ENCODE measurements at regions not wholly inside any gene's neighbourhood (a gene's known extent, or its start where the extent isn't known, plus 50 kb on each side); places are given as distances from the start of the nearest gene placed in this dataset.
A peak's percentile ranks its signal among the peaks of the same experiment; 100 is the strongest.

- DNase-seq: no peak
- intact Hi-C loops (cut with micrococcal nuclease): loop anchor here (2.0 to 10.0 kb wide), 4 partner anchors 162 to 1240 kb away; no protein-coding TSS in a partner anchor
- Histone ChIP-seq H3K4me1 (ENCODE audit: control insufficient read depth, insufficient read depth, low read length) (no peaks in the 10 kb centered on the region), H3K4me3 (ENCODE audit: low read length) (no peak overlapping the region), H3K27ac (ENCODE audit: low read length) (no peak overlapping the region), H3K9me3 (ENCODE audit: control insufficient read depth, insufficient read depth, low read length) (no peaks in the 10 kb centered on the region), H3K27me3 (ENCODE audit: control insufficient read depth, insufficient read depth, low read length) (no peaks in the 10 kb centered on the region), H3K36me3 (ENCODE audit: control insufficient read depth, insufficient read depth, low read length) (no peaks in the 10 kb centered on the region)
- no peaks in the 10 kb centered on the region for H3K36me3 Mint-ChIP-seq
- no peak overlapping the region for H3K4me3 Mint-ChIP-seq
- peaks cover 3 to 8% of the 10 kb centered on the region in 2 donors for H3K27me3 Mint-ChIP-seq (ENCODE audit: low read depth in 2 of 2)
- no peaks in the 10 kb centered on the region for H3K4me1 Mint-ChIP-seq
- TF ChIP-seq CTCF (IDR thresholded peaks at IDR 0.05): no peak
- no peaks in the 10 kb centered on the region for H3K9me3 Mint-ChIP-seq
- H3K27ac Mint-ChIP-seq: no peak overlapping the region
- no peak for ATAC-seq
- WGBS (ENCODE audit: insufficient coverage): 57% methylated on average over 3 of the region's 3 CpGs
These were observed 62.0 kb upstream of the NEUROD1 start for GRCh38 chr2:181742361-181742760.

- no peaks in the 10 kb centered on the region for H3K4me1 Mint-ChIP-seq
- DNase-seq (peak in 1 of 2 donors; percentile 64), ATAC-seq (peak in 1 of 3 donors; percentile 48)
- intact Hi-C loops (cut with micrococcal nuclease): loop anchor here (2.0 to 10.0 kb wide), 4 partner anchors 162 to 1239 kb away; no protein-coding TSS in a partner anchor
- no peak overlapping the region for H3K27ac Mint-ChIP-seq
- no peak overlapping the region for H3K4me3 Mint-ChIP-seq
- H3K9me3 Mint-ChIP-seq: no peaks in the 10 kb centered on the region
- WGBS (ENCODE audit: insufficient coverage): 7% methylated on average over 4 of the region's 6 CpGs
- Histone ChIP-seq H3K4me3 (ENCODE audit: low read length) (no peak overlapping the region), H3K36me3 (ENCODE audit: control insufficient read depth, insufficient read depth, low read length) (no peaks in the 10 kb centered on the region), H3K4me1 (ENCODE audit: control insufficient read depth, insufficient read depth, low read length) (no peaks in the 10 kb centered on the region), H3K27me3 (ENCODE audit: control insufficient read depth, insufficient read depth, low read length) (no peaks in the 10 kb centered on the region), H3K27ac (ENCODE audit: low read length) (no peak overlapping the region), H3K9me3 (ENCODE audit: control insufficient read depth, insufficient read depth, low read length) (no peaks in the 10 kb centered on the region)
- H3K27me3 Mint-ChIP-seq (ENCODE audit: low read depth in 2 of 2): peaks cover 3 to 8% of the 10 kb centered on the region in 2 donors
- peak; percentile 52 for TF ChIP-seq CTCF (IDR thresholded peaks at IDR 0.05)
- no peaks in the 10 kb centered on the region for H3K36me3 Mint-ChIP-seq
These were observed 62.8 kb upstream of the NEUROD1 start for GRCh38 chr2:181742922-181743722.

GRCh38 chr2:181743723-181744031, 63.4 kb upstream of the NEUROD1 start:
- no peaks in the 10 kb centered on the region for H3K4me1 ChIP-seq (ENCODE audit: control insufficient read depth, insufficient read depth, low read length)
- H3K27me3 ChIP-seq (ENCODE audit: control insufficient read depth, insufficient read depth, low read length): no peaks in the 10 kb centered on the region
- Mint-ChIP-seq H3K4me1 (no peaks in the 10 kb centered on the region), H3K27me3 (ENCODE audit: low read depth in 2 of 2) (peaks cover 3 to 8% of the 10 kb centered on the region in 2 donors), H3K27ac (no peak overlapping the region), H3K9me3 (no peaks in the 10 kb centered on the region), H3K4me3 (no peak overlapping the region), H3K36me3 (no peaks in the 10 kb centered on the region)
- intact Hi-C loops (cut with micrococcal nuclease): loop anchor here (2.0 to 10.0 kb wide), 4 partner anchors 161 to 1239 kb away; no protein-coding TSS in a partner anchor
- WGBS (ENCODE audit: insufficient coverage): 88% methylated on average over 2 of the region's 2 CpGs
- H3K4me3 ChIP-seq (ENCODE audit: low read length): no peak overlapping the region
- ATAC-seq (no peak), DNase-seq (no peak)
- H3K27ac ChIP-seq (ENCODE audit: low read length): no peak overlapping the region
- H3K9me3 ChIP-seq (ENCODE audit: control insufficient read depth, insufficient read depth, low read length): no peaks in the 10 kb centered on the region
- no peaks in the 10 kb centered on the region for H3K36me3 ChIP-seq (ENCODE audit: control insufficient read depth, insufficient read depth, low read length)
- TF ChIP-seq CTCF (IDR thresholded peaks at IDR 0.05): no peak

All from natural killer cell (primary cell).